Heart right ventricle (tissue), 16 donors: ENCODE measurements at regions not wholly inside any gene's neighbourhood (a gene's known extent, or its start where the extent isn't known, plus 50 kb on each side); places are given as distances from the start of the nearest gene placed in this dataset.

ENCODE experiments used
- ATAC-seq, 8 donors: fragments of 200-7000 bp; cut with Tn5 transposase; one replicate each; pipeline ENCODE4 v1.9.1; 2020; ENCODE audit warnings: mild to moderate bottlenecking in 8 of 8, moderate library complexity in 8 of 8, moderate number of reproducible peaks in 1 of 8
- DNase-seq, 2 donors: peaks; one replicate each; pipeline ENCODE4 v3.0.0-alpha.2; 2020
- H3K27ac ChIP-seq, 10 donors: fragments of 200-600 bp; sonication (generic) in 2 of 10; one replicate each; pipeline versions ENCODE4 v1.5.0 to v1.8.0; 2020 to 2022; ENCODE audit warnings: mild to moderate bottlenecking in 3 of 10
- H3K27me3 ChIP-seq, 7 donors: fragments of 200-600 bp; one replicate each; pipeline ENCODE4 v1.8.0; 2021 to 2022; ENCODE audit warnings: mild to moderate bottlenecking in 2 of 7
- H3K36me3 ChIP-seq, 9 donors: fragments of 200-600 bp; sonication (generic) in 1 of 9; one replicate each; pipeline versions ENCODE4 v1.5.0 to v1.8.0; 2020 to 2022; ENCODE audit warnings: mild to moderate bottlenecking in 2 of 9
- H3K4me1 ChIP-seq, 9 donors: fragments of 200-600 bp; sonication (generic) in 1 of 9; one replicate each; pipeline versions ENCODE4 v1.5.0 to v1.8.0; 2020 to 2022; ENCODE audit warnings: mild to moderate bottlenecking in 4 of 9
- H3K4me3 ChIP-seq, 10 donors: fragments of 200-600 bp; sonication (generic) in 2 of 10; one replicate each; pipeline versions ENCODE4 v1.5.0 to v1.8.0; 2020 to 2022; ENCODE audit warnings: mild to moderate bottlenecking in 7 of 10, moderate library complexity in 2 of 10
- H3K9me3 ChIP-seq, 11 donors: fragments of 200-600 bp in 10 of 11; sonication (generic) in 2 of 11; one replicate each; pipeline versions ENCODE4 v1.5.0 to v1.8.0; 2013 to 2022; ENCODE audit warnings: mild to moderate bottlenecking in 2 of 11, control low read depth in 1 of 11, moderate library complexity in 1 of 11
- CTCF ChIP-seq, 9 donors: fragments of 200-600 bp; sonication (generic) in 2 of 9; IDR thresholded peaks; one replicate each; pipeline versions ENCODE4 v1.5.0 to v1.8.0; 2021 to 2022; ENCODE audit warnings: antibody characterized with exemption in 9 of 9, mild to moderate bottlenecking in 5 of 9, moderate library complexity in 1 of 9
- WGBS, 2 donors: extraction: QIAGEN DNeasy Blood & Tissue Kit; methylation state at CpG; one replicate each; pipeline ENCODE4 v1.1.7; 2013; ENCODE audit warnings: inconsistent platforms in 1 of 2; 5-methylcytosine and 5-hydroxymethylcytosine counted together
- intact Hi-C, 10 donors: fragments of 100-400 bp; cut with DNase I; formaldehyde crosslinking; loops; one replicate each; pipeline versions ENCODE4 v1.11.1 to v1.14.2; 2022
- donor health status: Arrhythmogenic right ventricular cardiomyopathy.
- donor health status: ischemic (EF 13 %, LVEDD 7.1; RV severe dilation, severe dysfunction).
- donor health status: healthy with polysubstance abuse.
- donor health status: DM: no; HTN: yes; CAD: no.
- donor health status: DM: no; HTN: no; CAD: no.
- donor health status: ischemic (EF 25% LVEDD 6.9; RV normal size, moderate dysfunction).
- donor health status: ischemic (EF 25% LVEDD 5.7; RV mildly dilated, moderate dysfunction).
- donor health status: healthy.
- donor health status: DM: yes; HTN: yes; CAD: no.
- donor health status: Ischemic cardiomyopathy.
- donor health status: ischemic (EF 35%, LVEDD 5.7; RV mildly dilated, moderate dysfunction).
- donor health status: nonischemic (EF 11% LVEDD 7.7; RV severe dilation, severe dysfunction).
- donor health status: DM: yes; HTN: yes; CAD: no.
- donor health status: PGD.
- donor health status: ischemic (EF 29% LVEDD 5.4; RV normal size, mild dysfunction).
- donor health status: nonischemic (EF 23%, LVEDD 6.1; RV moderate dilation, normal function).

- peak in 5 of 8 donors; percentile 12 to 88 (median 57) for ATAC-seq
- WGBS, 2 donors: 13 to 22% methylated on average over 3 of the region's 3 CpGs
- TF ChIP-seq CTCF (IDR thresholded peaks at IDR 0.05): no peak
Observed at GRCh38 chr16:59274141-59274540, 540.0 kb upstream of the GOT2 start.

GRCh38 chr16:59263955-59264354, 529.8 kb upstream of the GOT2 start:
- Histone ChIP-seq H3K27me3 (no peaks in the 10 kb centered on the region), H3K4me1 (no peaks in the 10 kb centered on the region), H3K9me3 (no peaks in the 10 kb centered on the region), H3K27ac (no peak overlapping the region), H3K36me3 (no peaks in the 10 kb centered on the region), H3K4me3 (no peak overlapping the region)
- no peak for DNase-seq
- ATAC-seq: no peak
- intact Hi-C loops: no loop called here
- WGBS, 2 donors: 79 to 86% methylated on average over 4 of the region's 4 CpGs
- TF ChIP-seq CTCF (IDR thresholded peaks at IDR 0.05): no peak

More at GRCh38 chr16:59274141-59274540, 540.0 kb upstream of the GOT2 start:
- Histone ChIP-seq H3K4me3 (no peak overlapping the region), H3K9me3 (peaks cover 0 to 2% (median 0%) of the 10 kb centered on the region in 11 donors), H3K4me1 (peaks cover 0 to 15% (median 0%) of the 10 kb centered on the region in 9 donors), H3K27ac (no peak overlapping the region), H3K36me3 (no peaks in the 10 kb centered on the region), H3K27me3 (no peaks in the 10 kb centered on the region)
- DNase-seq: no peak
- intact Hi-C loops: no loop called here

- TF ChIP-seq CTCF (IDR thresholded peaks at IDR 0.05): no peak
- no peaks in the 10 kb centered on the region for H3K9me3 ChIP-seq
- ATAC-seq (no peak), DNase-seq (no peak)
- WGBS, 2 donors: 75 to 83% methylated on average over 4 of the region's 4 CpGs
- no peak overlapping the region for H3K4me3 ChIP-seq
- no peaks in the 10 kb centered on the region for H3K27me3 ChIP-seq
- no peaks in the 10 kb centered on the region for H3K36me3 ChIP-seq
- intact Hi-C loops: no loop called here
- no peak overlapping the region for H3K27ac ChIP-seq
- no peaks in the 10 kb centered on the region for H3K4me1 ChIP-seq
Observed at GRCh38 chr16:59260892-59261291, 526.8 kb upstream of the GOT2 start.

GRCh38 chr16:59259950-59260319, 525.8 kb upstream of the GOT2 start:
- Histone ChIP-seq H3K4me1 (no peaks in the 10 kb centered on the region), H3K36me3 (no peaks in the 10 kb centered on the region), H3K4me3 (no peak overlapping the region), H3K27ac (no peak overlapping the region), H3K27me3 (no peaks in the 10 kb centered on the region), H3K9me3 (peaks cover 0 to under 1% (median 0%) of the 10 kb centered on the region in 11 donors)
- intact Hi-C loops: no loop called here
- DNase-seq (no peak), ATAC-seq (no peak)
- TF ChIP-seq CTCF (IDR thresholded peaks at IDR 0.05): no peak
